Epidermal melanocyte (primary cell): ENCODE measurements at regions not wholly inside any gene's neighbourhood (a gene's known extent, or its start where the extent isn't known, plus 50 kb on each side); places are given as distances from the start of the nearest gene placed in this dataset.
"Not testable (repeated sequence)": the region's sequence is repeated elsewhere in the genome, so short reads cannot be mapped to it uniquely, and the experiment has no call there.

Experiments
- DNase-seq: peaks from one replicate; pipeline ENCODE4 v3.0.0; 2011; ENCODE audit warnings: low spot score; ENCODE audit not compliant: insufficient read length

DNA sequence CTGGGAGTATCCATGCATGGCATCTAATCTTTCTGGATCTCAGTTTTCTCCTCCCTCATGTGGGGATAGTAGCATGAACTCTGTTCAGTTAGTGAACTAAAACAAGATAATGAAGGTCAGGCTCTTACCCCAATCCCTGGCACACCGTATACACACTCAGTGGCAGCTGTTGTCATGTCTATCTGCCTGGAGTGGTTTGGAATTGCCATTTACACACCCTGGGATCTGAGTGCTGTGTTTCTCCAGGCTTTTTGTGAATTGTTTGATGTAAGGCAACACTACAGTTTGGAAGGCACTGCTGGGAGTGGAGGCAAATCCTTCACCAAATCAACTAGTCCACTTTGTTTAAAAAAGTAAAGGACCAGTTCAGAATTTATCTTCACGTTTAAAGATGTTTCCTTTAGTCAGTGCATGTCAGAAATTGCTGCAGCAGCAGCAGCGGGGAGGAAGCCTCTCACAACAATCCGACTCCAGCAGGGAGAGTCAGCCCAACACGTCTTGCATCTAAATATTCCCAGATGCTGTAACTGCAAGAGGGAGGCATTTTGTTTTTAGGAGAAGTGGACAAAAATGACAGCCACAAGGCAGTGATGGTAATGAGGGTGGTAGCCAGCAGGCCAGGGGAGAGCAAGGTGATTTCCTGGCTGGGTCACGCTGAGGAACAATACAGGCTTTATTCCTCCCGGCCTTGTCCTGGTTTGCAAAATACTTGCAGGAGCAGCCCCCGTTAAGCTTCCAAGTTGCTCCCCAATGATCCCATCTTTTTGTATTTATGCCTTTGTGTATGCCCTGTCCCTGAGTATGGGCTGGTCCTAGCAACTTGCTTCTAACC is 128.5 kb upstream of the LRIG1 start:
- no peak for DNase-seq

DNA sequence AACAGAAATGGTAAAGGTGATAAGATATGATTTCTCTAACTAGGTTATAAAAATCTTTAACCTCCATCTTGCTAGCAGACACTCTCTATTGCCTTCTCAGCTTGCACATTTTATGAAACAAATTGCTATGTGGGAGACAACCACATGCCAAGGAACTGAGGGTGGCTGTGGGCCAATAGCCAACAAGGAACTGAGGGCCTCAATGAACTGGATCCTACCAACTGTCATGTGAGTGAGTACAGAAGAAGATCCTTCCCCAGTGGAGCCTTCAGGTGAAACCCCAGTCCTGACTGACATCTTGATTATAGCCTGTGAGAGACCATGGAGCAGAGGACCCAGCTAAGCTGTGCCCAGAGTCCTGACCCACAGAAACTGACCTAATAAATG is 129.2 kb upstream of the LRIG1 start:
- no peak for DNase-seq

- DNase-seq, result no peak
Measured at GRCh38 chr3:66633402-66634381, 132.9 kb upstream of the LRIG1 start.

DNA sequence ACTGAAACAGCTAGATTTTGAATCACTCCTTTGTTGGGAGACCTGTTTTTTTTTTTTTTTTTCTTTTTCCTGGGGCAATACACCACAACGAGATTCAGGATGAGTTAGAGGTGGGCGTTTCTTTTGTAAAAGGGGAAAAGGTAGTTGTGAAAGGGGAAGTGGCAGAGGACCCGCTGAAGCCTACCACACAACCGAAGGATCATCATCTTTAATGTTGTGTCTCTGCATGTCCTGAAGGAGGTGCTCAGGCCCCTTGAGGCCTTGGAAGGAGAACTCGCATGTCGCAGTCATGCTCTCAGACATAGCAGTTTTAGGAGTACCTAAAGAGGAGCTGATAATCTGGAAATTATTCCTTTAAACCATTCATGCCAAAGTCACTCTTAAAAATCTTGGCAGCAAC is 137.9 kb upstream of the LRIG1 start:
- DNase-seq, result no peak

DNA sequence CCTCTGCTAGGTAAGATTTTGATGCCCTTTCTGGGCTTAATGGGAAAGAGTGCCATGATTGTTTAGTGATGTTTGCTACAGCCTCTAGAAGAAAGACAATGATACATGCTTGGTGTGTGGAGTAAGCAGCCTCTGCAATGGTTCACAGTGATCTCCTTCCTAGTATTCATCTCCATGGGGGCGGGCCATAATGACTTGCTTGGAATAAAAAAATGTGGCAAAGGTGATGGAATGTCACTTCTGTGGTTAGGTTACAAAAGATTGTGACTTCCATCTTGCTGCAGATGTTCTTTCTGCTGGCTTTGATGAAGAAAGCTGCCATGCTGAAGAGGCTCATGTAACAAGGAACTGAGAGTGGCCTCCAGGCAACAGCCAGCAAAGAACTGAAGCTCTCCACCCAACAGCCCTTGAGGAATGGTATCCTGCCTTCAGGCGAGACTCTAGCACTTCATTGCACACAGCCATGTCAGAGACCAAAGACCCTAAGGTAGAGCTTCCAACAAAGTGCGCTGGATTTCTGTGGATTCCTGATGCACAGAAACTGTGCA is 139.1 kb upstream of the LRIG1 start:
- no peak for DNase-seq

DNA sequence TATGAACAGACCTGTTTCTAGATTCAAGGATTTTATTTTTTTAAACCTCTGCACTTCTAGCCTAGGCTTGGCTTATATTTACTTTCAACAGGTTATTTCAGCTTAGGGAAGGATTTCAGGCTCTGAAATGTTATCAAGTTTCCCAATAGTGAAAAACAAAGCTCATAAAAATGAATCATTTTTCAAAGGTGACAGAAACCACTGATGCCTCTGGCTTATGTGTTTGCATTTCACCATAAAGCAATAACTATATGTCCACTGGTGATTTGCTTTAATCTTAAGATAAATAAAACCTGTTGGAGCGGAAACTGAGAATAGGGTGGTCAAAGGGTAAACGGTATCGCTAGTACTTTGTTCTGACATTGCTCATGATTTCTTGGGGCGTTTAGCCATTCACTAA is 141.2 kb upstream of the LRIG1 start:
- DNase-seq, result no peak

DNA sequence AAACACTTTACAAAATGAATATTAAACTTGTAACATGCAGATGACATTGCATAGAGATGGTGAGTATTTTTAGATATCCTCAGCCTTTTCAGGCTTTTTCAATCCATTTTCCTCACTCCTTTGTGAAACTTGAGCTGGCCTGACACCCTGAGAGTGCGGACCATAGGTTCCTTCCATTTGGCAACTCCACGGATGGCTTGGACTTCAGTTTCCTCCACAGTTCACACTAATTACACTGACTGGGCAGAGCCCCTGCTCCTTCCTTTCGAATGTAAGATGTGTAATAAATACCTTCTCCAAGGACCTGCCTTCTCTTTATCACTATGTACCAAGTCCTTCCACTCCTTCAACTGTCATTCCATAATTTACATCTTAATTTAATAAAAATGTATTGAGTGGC is 141.7 kb upstream of the LRIG1 start:
- no peak for DNase-seq

- DNase-seq, result no peak
Measured at GRCh38 chr3:66644549-66644948, 143.7 kb upstream of the LRIG1 start.

- no peak for DNase-seq
Measured at GRCh38 chr3:66648975-66649374, 148.2 kb upstream of the LRIG1 start.

- DNase-seq, result not testable (repeated sequence)
Measured at GRCh38 chr3:66651520-66651919, 150.7 kb upstream of the LRIG1 start.

GRCh38 chr3:66652100-66652499 is 151.3 kb upstream of the LRIG1 start:
- not testable (repeated sequence) for DNase-seq

DNA sequence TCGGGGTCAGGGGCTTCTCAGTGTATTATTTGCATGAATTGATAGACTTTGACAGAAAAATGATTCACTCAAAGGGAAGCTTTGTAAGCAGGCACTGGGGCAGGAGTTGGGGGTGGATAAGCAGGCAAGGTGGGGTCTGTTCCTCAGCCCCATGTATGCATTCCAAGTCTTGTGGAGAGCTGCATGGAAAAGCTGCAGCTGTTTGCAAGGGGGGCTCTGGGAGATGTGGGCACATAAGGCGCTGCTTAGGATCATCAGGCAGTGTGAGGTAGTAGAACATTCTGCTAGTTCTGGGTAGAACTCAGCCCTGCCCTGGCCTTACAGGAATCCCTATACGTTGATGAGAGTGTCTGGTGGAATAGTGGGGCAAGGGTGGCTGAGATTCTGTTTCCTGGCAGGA is 154.2 kb upstream of the LRIG1 start:
- no peak for DNase-seq

GRCh38 chr3:66655671-66656070 is 154.8 kb upstream of the LRIG1 start:
- no peak for DNase-seq

GRCh38 chr3:66656609-66657008 is 155.8 kb upstream of the LRIG1 start:
- DNase-seq, result no peak

DNA sequence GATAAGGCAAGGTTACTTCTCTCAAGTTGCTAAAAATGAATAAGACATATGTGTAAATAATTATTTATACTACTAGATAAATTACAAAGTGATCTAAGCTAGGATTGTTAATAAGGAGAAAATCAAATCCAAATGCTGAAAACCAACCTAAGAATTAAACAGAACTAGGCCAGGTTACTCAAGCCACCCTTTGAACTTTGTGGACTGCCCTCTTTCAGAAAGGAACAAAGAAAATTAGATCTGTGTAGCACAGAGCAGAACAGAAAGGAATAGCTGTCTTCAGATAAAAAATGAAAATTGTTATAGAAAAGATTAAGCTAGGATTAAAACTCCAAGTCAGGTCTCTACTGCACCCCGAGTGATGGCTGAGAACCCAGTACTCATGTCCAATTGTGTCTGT is 158.2 kb upstream of the LRIG1 start:
- DNase-seq, result no peak

DNA sequence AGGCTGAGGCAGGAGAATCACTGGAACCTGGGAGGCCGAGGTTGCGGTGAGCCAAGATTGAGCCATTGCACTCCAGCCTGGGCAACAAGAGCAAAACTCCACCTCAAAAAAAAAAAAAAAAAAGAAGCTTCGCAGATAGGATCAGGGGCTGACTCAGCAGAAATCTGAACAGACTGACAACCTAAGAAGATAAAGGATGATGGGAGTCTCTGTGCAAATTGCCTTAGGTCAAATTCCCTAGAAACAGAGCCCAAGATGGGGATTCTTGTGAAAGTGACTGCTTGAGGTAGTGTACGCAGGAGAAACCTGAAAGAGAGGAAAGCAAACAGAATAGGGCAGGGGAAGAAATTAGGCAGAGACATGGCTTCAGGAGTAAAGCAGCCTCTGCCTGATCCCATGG is 160.8 kb upstream of the LRIG1 start:
- DNase-seq, result no peak

- DNase-seq, result no peak
Measured at GRCh38 chr3:66662894-66663293, 162.1 kb upstream of the LRIG1 start.

GRCh38 chr3:66665021-66665695 is 164.3 kb upstream of the LRIG1 start:
- DNase-seq, result no peak

DNA sequence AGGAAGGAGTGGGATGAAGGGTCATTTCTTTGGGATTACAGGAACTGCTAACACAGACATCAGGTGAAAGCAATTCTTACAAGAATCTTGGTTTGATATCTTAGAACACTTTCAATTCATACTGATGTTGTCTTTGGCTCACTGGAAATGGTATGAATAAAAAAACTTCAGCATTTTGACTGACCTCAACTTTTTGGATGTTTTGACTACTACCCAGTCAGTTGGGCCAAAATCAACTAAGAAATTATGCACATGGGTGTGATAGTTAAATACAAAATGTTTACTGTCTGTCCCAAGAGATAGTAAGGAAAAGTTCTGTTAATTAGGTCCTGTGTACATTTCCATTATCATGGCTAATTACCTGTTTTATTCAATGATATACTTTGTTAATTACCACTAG is 165.5 kb upstream of the LRIG1 start:
- no peak for DNase-seq

DNA sequence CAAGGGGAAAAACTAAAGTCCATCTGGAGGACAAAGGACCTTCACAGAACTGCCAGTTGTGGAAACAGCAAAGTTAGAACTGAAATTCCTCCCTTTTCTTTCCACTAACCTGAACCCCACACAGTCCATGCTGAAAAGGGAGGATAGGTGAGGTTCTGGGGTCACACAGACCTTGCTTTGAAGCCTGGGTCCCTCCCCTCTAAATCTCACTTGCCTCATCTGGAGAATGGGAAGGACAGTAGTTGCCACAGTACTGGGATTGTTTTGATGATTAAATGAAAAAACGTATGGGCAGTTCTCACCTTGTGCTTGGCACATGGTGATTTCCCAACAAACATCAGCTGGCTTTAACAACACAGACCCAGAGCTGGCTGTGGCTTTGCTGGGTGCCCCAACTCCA is 166.4 kb upstream of the LRIG1 start:
- DNase-seq, result no peak

DNA sequence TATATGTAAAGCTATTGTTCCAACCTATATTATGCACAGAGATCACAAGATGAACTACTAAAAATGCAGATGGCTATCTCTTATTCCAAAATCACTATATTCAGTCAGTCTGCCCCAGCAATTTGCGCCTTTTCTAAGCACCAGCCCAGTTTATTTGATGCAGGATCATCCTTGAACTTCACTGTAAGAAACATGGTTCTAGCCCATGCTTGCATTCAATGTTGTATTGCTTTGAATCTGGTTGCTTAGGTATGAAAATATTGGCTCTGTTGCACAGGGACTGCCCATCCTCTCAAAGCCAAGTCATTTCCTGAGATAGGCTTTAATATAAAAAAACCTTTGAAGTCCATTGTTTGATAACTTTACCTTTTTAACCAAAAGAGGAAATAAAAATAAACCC is 170.5 kb upstream of the LRIG1 start:
- DNase-seq, result no peak

DNA sequence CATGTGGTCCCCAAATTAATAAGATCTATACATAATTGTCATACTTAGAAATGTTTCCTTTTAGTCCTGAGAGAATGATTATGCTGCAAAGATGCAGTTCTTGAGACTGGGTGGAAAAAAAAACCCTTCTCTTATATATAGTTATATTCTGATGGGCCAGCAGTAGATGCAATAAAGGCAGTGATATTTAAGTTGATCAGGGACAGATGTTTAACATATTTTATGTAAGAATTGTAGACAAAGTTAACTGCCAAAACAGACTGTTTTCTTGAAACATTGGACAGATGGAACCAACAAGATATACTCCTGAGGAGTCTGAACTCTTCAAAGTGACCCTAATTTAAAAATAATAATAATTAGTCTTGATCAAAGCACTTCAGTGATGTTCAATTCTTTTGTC is 172.0 kb upstream of the LRIG1 start:
- DNase-seq, result no peak
